ENCODE measurements at regions not wholly inside any gene's neighbourhood (a gene's known extent, or its start where the extent isn't known, plus 50 kb on each side); places are given as distances from the start of the nearest gene placed in this dataset.
"Not testable (repeated sequence)": the region's sequence is repeated elsewhere in the genome, so short reads cannot be mapped to it uniquely, and the experiment has no call there.

DNA sequence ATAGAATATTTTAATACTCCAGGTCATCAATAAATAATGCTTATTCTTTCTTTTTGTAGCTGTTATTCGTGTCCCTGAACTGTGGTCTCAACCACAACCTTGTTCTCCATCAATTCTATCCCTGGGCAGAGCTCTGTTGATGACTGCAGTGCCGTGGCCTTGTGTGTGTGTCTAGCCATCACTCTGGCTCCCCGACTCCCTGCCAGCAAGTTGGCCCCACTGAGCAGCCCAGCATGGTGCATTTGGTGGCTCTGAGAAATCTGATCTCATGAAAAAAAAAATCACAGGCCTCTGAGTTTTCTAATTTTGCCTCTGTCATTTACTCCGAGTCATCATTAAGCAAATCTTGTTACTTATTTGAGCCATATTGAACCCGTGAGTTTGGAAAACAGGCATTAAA is 164.7 kb downstream of the GOLGA6L6 start:
- TF ChIP-seq POLR2A (IDR thresholded peaks at IDR 0.05) = no peak
- TF ChIP-seq EP300 (IDR thresholded peaks at IDR 0.05) = no peak
- TF ChIP-seq, protein P1, sequence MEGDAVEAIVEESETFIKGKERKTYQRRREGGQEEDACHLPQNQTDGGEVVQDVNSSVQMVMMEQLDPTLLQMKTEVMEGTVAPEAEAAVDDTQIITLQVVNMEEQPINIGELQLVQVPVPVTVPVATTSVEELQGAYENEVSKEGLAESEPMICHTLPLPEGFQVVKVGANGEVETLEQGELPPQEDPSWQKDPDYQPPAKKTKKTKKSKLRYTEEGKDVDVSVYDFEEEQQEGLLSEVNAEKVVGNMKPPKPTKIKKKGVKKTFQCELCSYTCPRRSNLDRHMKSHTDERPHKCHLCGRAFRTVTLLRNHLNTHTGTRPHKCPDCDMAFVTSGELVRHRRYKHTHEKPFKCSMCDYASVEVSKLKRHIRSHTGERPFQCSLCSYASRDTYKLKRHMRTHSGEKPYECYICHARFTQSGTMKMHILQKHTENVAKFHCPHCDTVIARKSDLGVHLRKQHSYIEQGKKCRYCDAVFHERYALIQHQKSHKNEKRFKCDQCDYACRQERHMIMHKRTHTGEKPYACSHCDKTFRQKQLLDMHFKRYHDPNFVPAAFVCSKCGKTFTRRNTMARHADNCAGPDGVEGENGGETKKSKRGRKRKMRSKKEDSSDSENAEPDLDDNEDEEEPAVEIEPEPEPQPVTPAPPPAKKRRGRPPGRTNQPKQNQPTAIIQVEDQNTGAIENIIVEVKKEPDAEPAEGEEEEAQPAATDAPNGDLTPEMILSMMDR (IDR thresholded peaks at IDR 0.05) = no peak
- 67 to 68% methylated on average over 5 of the region's 5 CpGs for WGBS, 2 donors
- H3K4me1 ChIP-seq = no peaks in the 10 kb centered on the region
- H3K27ac ChIP-seq = no peak overlapping the region
- no peaks in the 10 kb centered on the region for H3K36me3 ChIP-seq
- H3K4me3 ChIP-seq = no peak overlapping the region
- DNase-seq (ENCODE audit: low spot score in 2 of 2) = no peak
- H3K27me3 ChIP-seq = no peaks in the 10 kb centered on the region
- H3K9me3 ChIP-seq = no peaks in the 10 kb centered on the region

GRCh38 chr15:20372416-20372815 is 169.2 kb downstream of the GOLGA6L6 start:
- H3K9me3 ChIP-seq; H3K4me3 ChIP-seq; H3K36me3 ChIP-seq; DNase-seq (ENCODE audit: low spot score in 2 of 2); H3K27ac ChIP-seq; H3K27me3 ChIP-seq; H3K4me1 ChIP-seq: not testable (repeated sequence)

- no peak overlapping the region for H3K4me3 ChIP-seq
- WGBS, 2 donors = 74 to 75% methylated on average over 3 of the region's 3 CpGs
- DNase-seq (ENCODE audit: low spot score in 2 of 2) = no peak
- no peaks in the 10 kb centered on the region for H3K36me3 ChIP-seq
- no peaks in the 10 kb centered on the region for H3K9me3 ChIP-seq
- TF ChIP-seq POLR2A (IDR thresholded peaks at IDR 0.05) = no peak
- H3K27ac ChIP-seq = no peak overlapping the region
- H3K27me3 ChIP-seq = no peaks in the 10 kb centered on the region
- no peaks in the 10 kb centered on the region for H3K4me1 ChIP-seq
Measured at GRCh38 chr15:20369500-20369899, 172.1 kb downstream of the GOLGA6L6 start.

DNA sequence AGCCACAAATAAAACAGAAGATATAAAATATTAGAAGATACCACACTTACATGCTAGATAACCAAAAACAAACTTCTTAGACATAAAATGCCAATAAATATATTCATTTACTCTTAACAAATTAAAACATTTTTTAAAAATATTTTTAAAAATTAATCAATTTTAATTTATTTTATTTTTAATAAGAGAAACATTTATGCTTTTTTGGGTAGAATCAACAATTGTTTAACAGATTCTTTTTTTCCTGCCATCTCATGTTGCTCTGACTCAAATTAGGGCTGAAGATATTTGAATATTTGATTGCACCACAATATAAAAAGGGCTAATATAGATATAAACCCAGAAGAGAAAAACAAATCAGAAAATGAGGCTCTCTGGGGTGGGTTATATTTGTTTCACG is 172.6 kb downstream of the GOLGA6L6 start:
- Histone ChIP-seq H3K27me3 (no peaks in the 10 kb centered on the region), H3K9me3 (no peaks in the 10 kb centered on the region), H3K4me1 (no peaks in the 10 kb centered on the region), H3K27ac (no peak overlapping the region), H3K4me3 (no peak overlapping the region), H3K36me3 (no peaks in the 10 kb centered on the region)
- WGBS, 2 donors = 32 to 43% methylated on average over 1 of the region's 1 CpG
- TF ChIP-seq EP300 (IDR thresholded peaks at IDR 0.05) (no peak), POLR2A (IDR thresholded peaks at IDR 0.05) (no peak)
- TF ChIP-seq, protein P1 (IDR thresholded peaks at IDR 0.05) = no peak
- no peak for DNase-seq (ENCODE audit: low spot score in 2 of 2)

GRCh38 chr15:20367093-20367492 is 174.5 kb downstream of the GOLGA6L6 start:
- no peaks in the 10 kb centered on the region for H3K4me1 ChIP-seq
- H3K9me3 ChIP-seq = no peaks in the 10 kb centered on the region
- H3K36me3 ChIP-seq = no peaks in the 10 kb centered on the region
- 48 to 52% methylated on average over 2 of the region's 2 CpGs for WGBS, 2 donors
- H3K4me3 ChIP-seq = no peak overlapping the region
- H3K27me3 ChIP-seq = no peaks in the 10 kb centered on the region
- no peak overlapping the region for H3K27ac ChIP-seq
- DNase-seq (ENCODE audit: low spot score in 2 of 2) = no peak
- no peak for TF ChIP-seq EP300 (IDR thresholded peaks at IDR 0.05)
- TF ChIP-seq, protein P1 (IDR thresholded peaks at IDR 0.05) = no peak

GRCh38 chr15:20363591-20363990 is 178.0 kb downstream of the GOLGA6L6 start:
- H3K9me3 ChIP-seq; H3K27me3 ChIP-seq; DNase-seq (ENCODE audit: low spot score in 2 of 2); H3K27ac ChIP-seq; H3K36me3 ChIP-seq; H3K4me3 ChIP-seq; H3K4me1 ChIP-seq: not testable (repeated sequence)
- WGBS, 2 donors = 69 to 72% methylated on average over 5 of the region's 5 CpGs

GRCh38 chr15:20361091-20361490 is 180.5 kb downstream of the GOLGA6L6 start:
- H3K27ac ChIP-seq = no peak overlapping the region
- no peak for DNase-seq (ENCODE audit: low spot score in 2 of 2)
- TF ChIP-seq, protein P1 (IDR thresholded peaks at IDR 0.05) = no peak
- no peak for TF ChIP-seq POLR2A (IDR thresholded peaks at IDR 0.05)
- no peak for TF ChIP-seq EP300 (IDR thresholded peaks at IDR 0.05)

More at GRCh38 chr15:20361091-20361490, 180.5 kb downstream of the GOLGA6L6 start:
- Histone ChIP-seq H3K27me3 (no peaks in the 10 kb centered on the region), H3K9me3 (peaks cover 0 to 4% (median 0%) of the 10 kb centered on the region in 4 donors), H3K4me1 (no peaks in the 10 kb centered on the region), H3K4me3 (no peak overlapping the region), H3K36me3 (no peaks in the 10 kb centered on the region)
